ENCODE measurements at regions not wholly inside any gene's neighbourhood (a gene's known extent, or its start where the extent isn't known, plus 50 kb on each side); places are given as distances from the start of the nearest gene placed in this dataset.
"Not testable (repeated sequence)": the region's sequence is repeated elsewhere in the genome, so short reads cannot be mapped to it uniquely, and the experiment has no call there.

DNA sequence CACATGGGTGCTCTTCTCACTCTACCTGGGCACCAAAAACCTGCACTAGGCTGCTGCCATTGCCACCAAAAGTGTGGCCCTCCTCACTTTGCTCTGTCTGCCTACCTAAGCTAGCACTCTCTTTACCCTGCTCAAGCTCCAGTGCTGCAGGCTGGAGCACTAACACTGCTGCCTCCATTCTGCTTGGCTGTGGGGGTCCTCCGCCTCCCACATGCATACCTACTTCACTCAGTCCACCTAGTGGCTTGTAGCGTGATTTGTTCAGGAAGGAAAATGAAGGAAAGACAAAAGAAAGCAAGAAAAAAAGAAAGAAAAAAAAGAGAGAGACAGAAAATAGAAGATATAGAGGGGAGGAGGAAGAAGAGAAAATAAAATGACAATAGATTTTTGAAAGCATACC is 1339.4 kb upstream of the CHAC2 start:
- in situ Hi-C loops (cut with MboI; ENCODE audit: low pct_unique_long_range_greater_than_20kb, low sequenced_read_pairs): no loop called here
- DNase-seq: no peak

DNA sequence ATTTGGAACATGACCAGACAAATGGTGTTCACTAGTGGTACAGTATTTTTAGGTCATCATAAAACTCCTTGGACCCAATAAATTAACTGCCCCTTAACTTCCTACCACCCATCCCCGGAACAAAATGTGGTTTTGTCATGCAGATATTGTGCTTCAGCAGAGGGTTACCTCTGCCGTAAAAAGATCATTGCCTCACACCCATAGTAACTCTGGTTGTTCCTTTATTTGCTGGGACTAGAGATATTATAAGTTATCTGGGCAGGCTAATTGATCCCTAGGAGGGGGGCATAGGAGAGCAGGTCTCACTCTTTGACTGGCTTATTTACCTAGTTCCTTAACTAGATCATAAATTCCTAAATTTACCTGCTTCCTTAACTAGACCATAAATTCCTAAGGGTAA is 1343.9 kb upstream of the CHAC2 start:
- in situ Hi-C loops (cut with MboI; ENCODE audit: low pct_unique_long_range_greater_than_20kb, low sequenced_read_pairs): no loop called here
- no peak for DNase-seq

DNA sequence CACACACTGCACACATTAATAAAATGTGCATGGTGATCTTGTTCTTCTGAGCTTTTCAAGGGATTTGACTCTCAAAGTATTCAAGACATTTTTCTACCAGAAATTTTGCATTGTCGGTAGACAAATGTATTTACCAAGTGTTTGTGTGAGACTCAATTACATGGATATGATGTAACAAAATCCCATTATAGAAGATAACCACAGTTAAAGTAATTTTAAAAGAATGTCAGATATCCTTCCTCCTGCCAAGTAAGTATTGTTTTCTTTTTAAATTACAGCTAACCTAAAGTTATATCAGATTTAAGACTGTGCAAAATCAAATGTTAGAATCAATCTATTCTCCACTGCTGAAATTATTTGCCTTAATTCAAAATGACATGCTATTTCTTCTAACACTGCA is 1344.5 kb upstream of the CHAC2 start:
- DNase-seq: no peak
- in situ Hi-C loops (cut with MboI; ENCODE audit: low pct_unique_long_range_greater_than_20kb, low sequenced_read_pairs): no loop called here

DNA sequence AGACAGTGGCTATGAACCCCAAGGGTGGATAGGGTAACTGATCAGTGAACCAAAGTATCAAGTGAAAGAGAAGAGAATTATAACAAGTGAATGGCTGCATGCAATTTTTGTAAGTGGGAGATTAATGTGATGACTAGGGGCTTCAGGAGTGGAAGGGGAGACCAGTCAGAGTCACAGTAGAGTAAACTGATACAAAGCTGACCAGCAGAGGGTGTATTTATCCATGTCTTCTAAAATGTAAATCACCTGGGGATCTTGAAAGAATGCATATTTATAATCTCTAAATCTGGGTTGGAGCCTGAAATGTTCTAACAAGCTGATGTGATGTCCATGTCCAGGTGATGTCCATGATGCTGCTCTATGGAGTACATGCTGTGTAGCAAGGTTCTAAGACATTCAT is 1351.3 kb upstream of the CHAC2 start:
- in situ Hi-C loops (cut with MboI; ENCODE audit: low pct_unique_long_range_greater_than_20kb, low sequenced_read_pairs): no loop called here
- no peak for DNase-seq

DNA sequence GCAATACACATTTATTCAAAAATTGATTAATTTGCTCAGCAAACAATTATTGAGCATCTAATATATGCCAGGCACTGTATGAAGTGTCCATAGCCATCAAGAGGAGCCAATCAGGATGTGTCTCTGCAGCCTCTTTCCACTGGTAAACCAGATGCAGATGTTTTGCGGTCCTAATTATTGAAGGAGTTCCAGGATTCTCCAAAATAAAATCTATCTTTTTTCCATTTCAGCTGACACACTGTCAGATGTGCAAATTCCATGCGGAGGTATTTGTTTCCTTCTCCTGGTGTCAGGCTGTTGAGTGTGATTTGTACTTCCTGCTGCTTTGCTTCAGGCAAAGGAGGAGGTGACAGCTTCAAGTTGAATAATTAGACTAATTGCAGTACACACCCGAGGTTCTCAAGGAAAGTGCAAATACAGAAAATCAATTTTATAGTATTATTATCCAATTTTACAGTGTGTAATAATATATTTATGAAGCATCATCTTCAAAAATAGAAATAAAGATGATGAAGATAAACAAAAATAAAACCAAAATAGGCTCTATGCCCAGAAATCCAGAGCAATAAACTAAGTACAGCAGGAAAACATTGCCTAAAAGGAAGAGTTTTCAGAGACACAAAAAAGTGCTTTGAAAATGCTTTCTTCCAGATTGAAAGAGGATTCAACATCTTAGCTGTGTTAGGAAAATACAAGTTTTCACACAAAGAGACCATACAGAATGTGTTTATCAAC is 1352.9 kb upstream of the CHAC2 start:
- in situ Hi-C loops (cut with MboI; ENCODE audit: low pct_unique_long_range_greater_than_20kb, low sequenced_read_pairs): no loop called here
- DNase-seq: no peak

DNA sequence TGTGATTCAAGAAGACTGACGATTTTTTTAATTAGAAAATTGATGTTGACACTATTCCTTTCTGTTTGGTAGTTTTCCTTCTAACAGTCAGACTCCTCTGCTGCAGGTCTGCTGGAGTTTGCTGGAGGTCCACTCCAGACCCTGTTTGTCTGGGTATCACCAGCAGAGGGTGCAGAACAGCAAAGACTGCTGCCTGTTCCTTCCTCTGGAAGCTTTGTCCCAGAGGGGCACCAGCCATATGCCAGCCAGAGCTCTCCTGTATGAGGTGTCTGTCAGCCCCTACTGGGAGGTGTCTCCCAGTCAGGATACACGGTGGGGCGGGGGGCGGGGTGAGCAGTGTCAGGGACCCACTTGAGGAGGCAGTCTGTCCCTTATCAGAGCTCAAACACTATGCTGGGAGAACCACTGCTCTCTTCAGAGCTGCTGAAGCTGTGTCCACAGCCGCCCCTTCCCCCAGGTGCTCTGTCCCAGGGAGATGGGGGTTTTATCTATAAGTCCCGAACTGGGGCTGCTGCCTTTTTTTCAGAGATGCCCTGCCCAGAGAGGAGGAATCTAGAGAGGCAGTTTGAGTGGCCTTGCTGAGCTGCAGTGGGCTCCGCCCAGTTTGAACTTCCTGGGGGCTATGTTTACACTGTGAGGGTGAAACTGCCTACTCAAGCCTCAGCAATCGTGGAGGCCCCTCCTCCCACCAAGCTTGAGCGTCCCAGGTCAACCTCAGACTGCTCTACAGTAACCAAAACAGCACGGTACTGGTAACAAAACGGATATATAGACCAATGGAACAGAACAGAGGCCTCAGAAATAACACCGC is 1358.1 kb upstream of the CHAC2 start:
- in situ Hi-C loops (cut with MboI; ENCODE audit: low pct_unique_long_range_greater_than_20kb, low sequenced_read_pairs); DNase-seq: not testable (repeated sequence)

DNA sequence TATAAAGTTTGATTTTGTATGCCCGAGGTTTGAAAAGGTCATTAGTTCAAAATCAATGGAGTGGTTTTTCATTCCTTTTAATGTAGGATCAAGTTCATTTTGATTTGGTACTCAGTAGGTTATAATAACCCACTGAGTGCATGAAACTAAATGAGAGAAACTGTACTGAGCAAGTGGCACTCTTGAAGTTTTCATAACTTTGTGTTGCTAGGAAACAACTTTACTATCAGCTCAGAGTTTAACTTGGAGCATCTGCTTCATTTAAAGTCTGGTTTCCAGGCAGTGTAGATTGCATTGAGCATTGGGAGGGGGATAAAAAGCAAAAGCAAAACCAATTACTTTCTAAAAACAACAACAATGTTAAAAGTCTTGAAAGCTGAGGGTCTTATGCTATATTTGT is 1361.6 kb upstream of the CHAC2 start:
- in situ Hi-C loops (cut with MboI; ENCODE audit: low pct_unique_long_range_greater_than_20kb, low sequenced_read_pairs): no loop called here
- no peak for DNase-seq

DNA sequence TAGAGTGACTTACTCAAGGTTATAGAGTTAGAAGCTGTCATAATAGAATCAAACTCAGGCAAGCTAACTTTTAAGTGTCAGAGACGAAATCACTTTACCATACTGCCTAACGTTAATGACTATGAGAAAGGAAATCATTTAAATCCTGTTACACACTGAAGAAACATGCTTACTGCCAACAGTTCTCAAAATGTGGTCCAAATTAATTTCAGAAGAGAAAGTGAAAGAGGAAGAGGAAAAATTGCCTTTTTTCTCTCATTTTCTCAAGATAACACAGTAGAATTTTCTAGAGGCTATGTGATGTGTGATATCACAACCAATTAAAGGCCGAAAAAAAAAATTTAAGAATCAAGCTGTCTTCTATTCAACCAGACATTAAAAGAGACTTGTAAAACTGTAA is 1362.7 kb upstream of the CHAC2 start:
- in situ Hi-C loops (cut with MboI; ENCODE audit: low pct_unique_long_range_greater_than_20kb, low sequenced_read_pairs): no loop called here
- DNase-seq: no peak

DNA sequence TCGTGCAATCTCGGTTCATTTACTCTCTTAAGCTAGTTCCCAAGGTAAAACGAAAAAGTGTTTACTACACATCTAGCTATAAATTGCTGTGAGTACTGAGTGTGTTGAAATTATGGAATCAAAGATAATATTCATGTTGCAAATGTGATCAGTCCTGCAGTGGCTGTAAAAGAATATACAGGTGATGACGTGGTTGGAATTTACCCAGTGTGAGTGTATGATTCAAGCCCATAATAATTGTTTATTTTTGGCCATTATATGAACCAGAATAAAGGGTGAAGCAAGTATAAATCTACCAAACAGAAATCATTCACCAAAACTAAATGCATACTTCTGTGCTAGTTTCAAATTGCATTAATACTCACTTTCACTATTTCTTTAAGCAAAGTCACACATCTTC is 1363.6 kb upstream of the CHAC2 start:
- in situ Hi-C loops (cut with MboI; ENCODE audit: low pct_unique_long_range_greater_than_20kb, low sequenced_read_pairs): no loop called here
- DNase-seq: no peak

DNA sequence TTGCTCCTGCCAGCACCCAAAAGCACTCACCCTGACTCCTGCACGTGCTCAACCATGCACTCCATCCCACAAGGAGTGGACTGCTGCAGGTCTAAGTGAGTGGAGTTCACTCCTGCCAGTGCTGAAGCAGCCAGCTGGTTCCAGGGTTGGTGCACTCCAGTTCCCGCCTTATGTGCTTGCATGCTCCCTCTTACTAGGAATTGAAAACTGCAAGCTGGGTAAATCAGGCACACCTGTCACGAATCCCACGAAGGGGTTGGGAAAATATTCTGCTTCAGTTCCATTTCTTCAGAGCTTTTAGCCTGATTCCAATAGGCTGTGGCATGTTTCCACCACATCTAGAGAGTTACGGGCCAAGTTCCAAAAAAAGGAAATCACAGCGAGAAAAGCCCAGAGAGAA is 1365.5 kb upstream of the CHAC2 start:
- no peak for DNase-seq
- in situ Hi-C loops (cut with MboI; ENCODE audit: low pct_unique_long_range_greater_than_20kb, low sequenced_read_pairs): no loop called here

DNA sequence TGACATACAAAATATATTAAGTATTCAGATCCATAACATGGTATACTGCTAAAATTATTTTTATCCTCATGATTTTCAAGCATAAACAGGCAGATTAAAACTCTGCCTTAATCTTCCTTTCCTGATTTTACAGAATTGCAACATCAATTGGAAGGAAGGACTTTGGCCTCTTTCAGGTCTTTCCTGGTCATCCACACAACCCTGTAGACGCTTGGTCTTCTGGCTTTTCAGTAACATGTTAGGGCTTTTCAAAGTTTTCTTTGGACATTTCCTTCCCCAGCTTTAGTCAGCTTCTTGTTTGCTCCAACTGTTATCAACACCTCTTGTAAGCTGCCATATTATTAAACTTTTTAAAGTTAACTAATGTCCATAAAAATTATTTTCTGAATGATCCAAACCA is 1364.9 kb upstream of the NRXN1 start:
- in situ Hi-C loops (cut with MboI; ENCODE audit: low pct_unique_long_range_greater_than_20kb, low sequenced_read_pairs): no loop called here
- DNase-seq: no peak

DNA sequence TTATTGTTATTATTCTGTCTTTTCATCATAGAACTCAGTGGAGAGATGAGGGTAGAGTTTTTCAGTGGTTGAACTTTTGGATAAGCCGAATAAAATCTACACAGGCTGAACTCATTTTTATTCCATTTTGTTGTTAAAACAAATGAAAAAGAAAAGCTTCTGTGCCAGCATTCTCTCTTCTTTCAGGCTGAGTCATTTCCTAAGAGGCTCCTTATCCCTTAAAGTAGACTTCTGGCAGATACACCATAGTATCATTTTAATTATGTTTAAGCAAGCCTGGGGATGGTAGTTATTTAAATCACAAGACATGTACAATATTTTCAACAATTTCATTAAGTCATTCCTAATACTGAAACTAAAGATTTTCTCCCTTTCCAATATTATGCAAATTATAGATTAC is 1364.0 kb upstream of the NRXN1 start:
- in situ Hi-C loops (cut with MboI; ENCODE audit: low pct_unique_long_range_greater_than_20kb, low sequenced_read_pairs): no loop called here
- DNase-seq: no peak

DNA sequence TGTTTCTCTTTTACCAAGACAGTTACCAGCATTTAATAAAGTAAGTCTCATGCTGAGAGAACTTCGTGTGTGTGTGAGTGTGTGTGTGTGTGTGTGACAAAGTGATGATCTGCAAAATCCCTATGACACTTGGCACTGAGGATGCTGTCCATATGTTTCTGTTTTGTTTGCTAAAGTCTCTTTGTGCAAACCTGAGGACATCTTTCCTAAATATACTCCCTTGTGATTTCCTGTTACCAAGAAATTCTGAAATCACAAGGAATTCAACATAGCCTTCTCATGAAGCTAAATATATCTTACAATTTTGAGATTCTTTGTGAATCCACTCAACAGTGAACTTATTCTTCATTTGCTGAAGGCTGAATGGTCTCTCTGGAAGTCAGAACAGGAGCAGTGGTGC is 1359.7 kb upstream of the NRXN1 start:
- no peak for DNase-seq
- in situ Hi-C loops (cut with MboI; ENCODE audit: low pct_unique_long_range_greater_than_20kb, low sequenced_read_pairs): no loop called here

DNA sequence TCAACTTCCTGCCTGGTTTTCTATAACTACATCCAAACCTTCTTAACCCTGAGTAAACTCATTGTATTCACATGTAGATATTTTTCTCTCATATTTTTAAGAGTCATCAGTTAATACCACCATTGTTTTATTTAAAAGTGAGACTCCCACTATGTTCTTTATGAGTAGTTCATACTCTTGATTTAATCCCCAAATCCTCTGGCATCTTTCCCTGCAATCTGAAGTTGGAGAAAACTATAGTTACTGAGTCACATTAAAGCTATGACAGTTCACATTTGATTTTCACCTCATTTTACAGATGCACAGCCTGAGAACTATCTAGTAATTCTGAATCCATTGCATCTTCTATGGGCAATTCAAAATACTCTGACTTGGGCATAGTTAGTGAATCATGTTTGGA is 1358.7 kb upstream of the NRXN1 start:
- in situ Hi-C loops (cut with MboI; ENCODE audit: low pct_unique_long_range_greater_than_20kb, low sequenced_read_pairs): no loop called here
- DNase-seq: no peak

DNA sequence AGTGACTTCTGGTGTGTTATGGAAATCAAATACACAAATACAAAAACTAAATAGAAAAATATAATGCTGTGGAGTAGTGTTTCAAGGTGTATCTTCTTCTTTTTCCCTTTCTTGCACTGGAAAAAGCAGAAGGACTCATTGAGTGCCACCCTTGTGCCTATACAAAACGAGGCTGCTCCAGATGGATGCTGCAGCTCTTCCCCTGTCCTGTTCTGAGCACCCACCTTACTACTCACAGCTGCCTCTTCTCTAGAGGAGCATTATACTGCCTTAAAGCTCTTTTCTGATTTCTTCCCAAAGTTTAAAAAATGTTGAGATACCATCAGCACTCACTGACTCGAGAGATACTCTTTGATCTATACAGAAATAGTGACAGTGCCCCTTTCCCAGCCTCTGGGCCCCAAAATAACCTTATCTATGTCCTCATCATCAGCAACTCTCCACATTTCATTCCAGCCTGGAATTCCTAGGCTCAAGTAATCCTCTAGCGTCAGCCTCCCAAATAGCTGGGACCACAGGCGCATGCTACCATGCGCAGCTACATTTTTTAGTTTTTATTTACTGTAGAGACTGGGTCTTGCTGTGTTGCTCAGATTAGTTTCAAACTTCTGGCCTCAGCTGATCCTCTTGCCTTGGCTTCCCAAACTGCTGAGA is 1356.1 kb upstream of the NRXN1 start:
- in situ Hi-C loops (cut with MboI; ENCODE audit: low pct_unique_long_range_greater_than_20kb, low sequenced_read_pairs): no loop called here
- DNase-seq: no peak

DNA sequence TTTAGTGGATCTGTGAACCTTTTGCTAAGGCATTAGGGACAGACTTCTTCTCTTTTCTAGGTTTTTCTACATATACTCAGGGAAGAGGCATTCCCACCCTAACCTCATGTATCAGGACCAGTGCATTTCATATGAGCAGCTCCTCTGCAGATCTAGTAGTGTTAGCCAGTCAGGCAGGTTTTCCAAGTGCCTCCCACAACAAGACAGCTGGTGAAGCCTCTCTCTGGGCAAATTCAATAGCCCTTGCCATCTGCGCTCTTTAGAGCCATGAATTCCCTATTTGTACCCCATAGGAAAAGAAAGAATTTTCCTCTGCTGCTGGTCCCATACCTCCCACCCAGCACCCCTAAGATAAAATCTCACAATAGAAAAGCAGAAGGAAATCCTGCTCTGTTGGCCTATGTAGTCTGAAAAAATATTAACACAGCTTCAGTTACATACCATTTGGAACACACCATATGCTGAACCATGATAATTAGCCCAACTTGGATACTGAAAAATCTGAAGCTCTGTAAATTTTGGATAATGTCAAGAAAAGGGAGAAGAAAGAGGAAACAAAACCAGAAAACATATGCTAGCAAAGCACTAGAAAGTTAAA is 1354.6 kb upstream of the NRXN1 start:
- DNase-seq: no peak
- in situ Hi-C loops (cut with MboI; ENCODE audit: low pct_unique_long_range_greater_than_20kb, low sequenced_read_pairs): no loop called here

DNA sequence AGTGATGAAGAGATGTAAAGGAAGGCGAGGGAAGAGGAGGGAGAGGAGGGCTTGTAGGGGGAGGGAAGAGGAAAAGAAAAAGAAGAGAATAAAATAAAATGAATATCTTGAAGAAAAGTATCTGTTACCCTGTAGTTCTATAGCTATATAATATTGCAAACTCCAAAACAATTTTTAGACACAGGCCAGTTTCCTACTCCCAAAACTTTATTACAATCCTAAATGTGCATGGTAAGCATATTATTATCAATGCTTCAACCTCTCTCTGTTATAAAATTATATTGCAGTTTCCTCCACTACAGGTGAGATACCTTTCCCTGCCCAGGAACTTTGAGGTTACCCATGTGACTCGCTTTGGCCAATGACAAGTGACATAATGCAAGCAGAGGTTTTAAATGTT is 1351.6 kb upstream of the NRXN1 start:
- in situ Hi-C loops (cut with MboI; ENCODE audit: low pct_unique_long_range_greater_than_20kb, low sequenced_read_pairs): no loop called here
- no peak for DNase-seq

DNA sequence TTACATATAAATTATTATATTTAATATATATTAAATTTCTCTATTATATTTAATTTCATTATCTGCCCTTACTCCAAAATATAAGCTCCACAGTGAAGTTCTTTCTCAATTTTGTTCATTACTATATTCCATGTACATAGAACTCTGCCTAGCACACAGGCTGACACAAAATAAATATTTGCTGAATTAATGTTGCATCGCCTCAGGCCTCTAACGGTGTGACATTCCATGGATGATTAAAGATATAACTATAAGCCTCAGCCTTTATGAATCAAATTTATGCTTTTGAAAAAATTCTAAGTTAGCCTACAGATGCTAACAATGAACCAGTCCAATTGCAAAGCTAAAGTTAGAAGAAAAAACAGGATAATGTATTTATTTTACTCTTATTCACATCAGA is 1337.2 kb upstream of the NRXN1 start:
- no peak for DNase-seq
- in situ Hi-C loops (cut with MboI; ENCODE audit: low pct_unique_long_range_greater_than_20kb, low sequenced_read_pairs): no loop called here

DNA sequence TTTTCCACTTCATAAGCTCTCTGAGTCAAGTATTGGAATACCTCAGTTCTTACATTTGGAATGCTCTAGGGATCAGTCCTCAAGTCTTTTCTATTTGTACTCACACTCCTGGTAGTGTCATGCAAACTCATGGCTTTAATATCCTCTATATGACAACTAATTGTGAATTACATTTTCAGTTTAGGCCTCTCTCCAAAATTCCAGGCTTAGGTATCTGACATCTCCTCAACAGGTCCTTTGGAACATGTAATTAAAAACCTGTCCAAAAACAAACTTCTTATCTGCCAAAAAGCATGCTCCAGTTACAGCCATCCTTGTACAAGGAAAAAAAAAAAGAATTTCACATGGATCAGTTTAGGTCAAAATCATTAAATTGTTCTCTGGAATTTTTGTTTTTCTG is 1336.2 kb upstream of the NRXN1 start:
- in situ Hi-C loops (cut with MboI; ENCODE audit: low pct_unique_long_range_greater_than_20kb, low sequenced_read_pairs): no loop called here
- no peak for DNase-seq

DNA sequence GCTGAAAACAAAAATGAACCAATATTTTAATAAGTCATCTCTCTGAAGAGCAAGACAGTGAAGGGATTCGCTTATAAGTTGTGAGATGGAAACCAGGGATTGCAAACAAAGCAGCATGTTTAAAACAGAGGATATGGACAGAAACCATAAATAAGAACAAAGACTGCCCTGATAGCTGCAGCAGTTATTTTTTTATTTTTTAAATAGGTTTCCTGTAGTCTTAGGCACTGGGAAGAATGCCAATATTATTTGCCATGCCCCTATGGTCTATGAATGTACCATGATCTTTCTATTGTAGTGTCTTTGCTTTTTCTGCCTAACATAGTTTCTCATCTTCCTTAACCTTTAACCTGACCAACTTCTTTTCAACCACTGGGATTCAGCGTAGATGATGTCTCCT is 1334.0 kb upstream of the NRXN1 start:
- no peak for DNase-seq
- in situ Hi-C loops (cut with MboI; ENCODE audit: low pct_unique_long_range_greater_than_20kb, low sequenced_read_pairs): no loop called here
